Transverse colon (tissue), 4 donors: ENCODE measurements at regions not wholly inside any gene's neighbourhood (a gene's known extent, or its start where the extent isn't known, plus 50 kb on each side); places are given as distances from the start of the nearest gene placed in this dataset.

Experiments
- DNase-seq: peaks from one replicate; pipeline ENCODE4 v3.0.0-alpha.2; 2019
- H3K27ac ChIP-seq, 4 donors: fragments of 200-600 bp; sonication (generic); 2 replicates each; pipeline ENCODE4 v1.5.1; 2016 to 2018; ENCODE audit warnings: inconsistent platforms in 4 of 4
- H3K27me3 ChIP-seq: fragments of 200-600 bp; sonication (generic); 2 replicates; pipeline ENCODE4 v1.5.1; 2017; ENCODE audit warnings: inconsistent platforms
- H3K36me3 ChIP-seq, 4 donors: fragments of 200-600 bp; sonication (generic); 2 replicates each; pipeline ENCODE4 v1.5.1; 2017 to 2019; ENCODE audit warnings: inconsistent platforms in 4 of 4
- H3K4me1 ChIP-seq, 4 donors: fragments of 200-600 bp; sonication (generic); 2 replicates each; pipeline ENCODE4 v1.5.1; 2017 to 2020; ENCODE audit warnings: inconsistent platforms in 4 of 4
- H3K4me3 ChIP-seq, 4 donors: fragments of 200-600 bp; sonication (generic); 1 replicate in 1 of 4; 2 replicates in 3 of 4; pipeline versions ENCODE4 v1.5.1 to v1.6.1; 2017 to 2019; ENCODE audit warnings: inconsistent platforms in 4 of 4
- H3K9me3 ChIP-seq, 2 donors: fragments of 200-600 bp; sonication (generic); 2 replicates each; pipeline ENCODE4 v1.5.1; 2017 to 2019; ENCODE audit warnings: inconsistent platforms in 2 of 2
- CTCF ChIP-seq, 5 experiments: fragments of 200-600 bp in 3 of 5; fragments of 450-650 bp in 2 of 5; sonication (generic) in 3 of 5; IDR thresholded peaks; 1 replicate in 2 of 5; 2 replicates in 3 of 5; pipeline ENCODE4 v1.5.1; 2016 to 2017; ENCODE audit warnings: antibody characterized with exemption in 5 of 5, inconsistent platforms in 3 of 5, mild to moderate bottlenecking in 2 of 5, moderate library complexity in 1 of 5
- EP300 ChIP-seq: sonication (generic); formaldehyde crosslinking; IDR thresholded peaks from one replicate; pipeline ENCODE4 v1.6.1; 2017; ENCODE audit warnings: antibody characterized with exemption, low read depth
- POLR2A ChIP-seq: fragments of 450-650 bp; IDR thresholded peaks from one replicate; pipeline ENCODE4 v1.6.1; 2016; ENCODE audit warnings: antibody characterized with exemption, mild to moderate bottlenecking, moderate library complexity
- POLR2AphosphoS5 ChIP-seq, 3 donors: sonication (generic); formaldehyde crosslinking; IDR thresholded peaks; one replicate each; pipeline ENCODE4 v1.6.1; 2016; ENCODE audit warnings: antibody characterized with exemption in 3 of 3
- WGBS, 2 donors: methylation state at CpG; one replicate each; pipeline ENCODE4 v1.1.5; 2018; ENCODE audit warnings: low coverage in 1 of 2; 5-methylcytosine and 5-hydroxymethylcytosine counted together
- in situ Hi-C, 4 donors: fragments of 200-750 bp; cut with MboI; loops; one replicate each; pipeline versions ENCODE4 v1.15.0 to v1.15.1; 2017; ENCODE audit warnings: low sequenced_read_pairs in 3 of 4, low pct_ligation_motif_present in 1 of 4, low pct_unique_long_range_greater_than_20kb in 1 of 4
- intact Hi-C: fragments of 100-400 bp; cut with DNase I; formaldehyde crosslinking; loops from one replicate; pipeline ENCODE4 v1.15.1; 2023; ENCODE audit warnings: low total_unique reads

GRCh38 chr3:6095006-6095405 lies 765.9 kb upstream of the GRM7 start:
- 78 to 86% methylated on average over 1 of the region's 1 CpG for WGBS, 2 donors
- intact Hi-C loops = no loop called here
- in situ Hi-C loops = no loop called here
- H3K36me3 ChIP-seq = no peaks in the 10 kb centered on the region
- no peaks in the 10 kb centered on the region for H3K9me3 ChIP-seq
- H3K27me3 ChIP-seq = no peaks in the 10 kb centered on the region
- H3K27ac ChIP-seq = no peak overlapping the region
- no peaks in the 10 kb centered on the region for H3K4me1 ChIP-seq
- TF ChIP-seq POLR2A (no peak), EP300 (no peak), POLR2AphosphoS5 (IDR thresholded peaks at IDR 0.05) (no peak), CTCF (IDR thresholded peaks at IDR 0.05) (no peak)
- DNase-seq = no peak
- H3K4me3 ChIP-seq = no peak overlapping the region

- in situ Hi-C loops (no loop called here), intact Hi-C loops (no loop called here)
- no peak overlapping the region for H3K4me3 ChIP-seq
- TF ChIP-seq POLR2A (no peak), POLR2AphosphoS5 (IDR thresholded peaks at IDR 0.05) (no peak), CTCF (IDR thresholded peaks at IDR 0.05) (no peak), EP300 (no peak)
- no peaks in the 10 kb centered on the region for H3K4me1 ChIP-seq
- no peak for DNase-seq
- H3K27ac ChIP-seq = no peak overlapping the region
- H3K27me3 ChIP-seq = no peaks in the 10 kb centered on the region
- H3K9me3 ChIP-seq = no peaks in the 10 kb centered on the region
- 50 to 58% methylated on average over 2 of the region's 2 CpGs for WGBS, 2 donors
- H3K36me3 ChIP-seq = no peaks in the 10 kb centered on the region
These were observed 763.9 kb upstream of the GRM7 start for GRCh38 chr3:6097021-6097420.

GRCh38 chr3:6097556-6097955 lies 763.4 kb upstream of the GRM7 start:
- no peak overlapping the region for H3K27ac ChIP-seq
- intact Hi-C loops = no loop called here
- WGBS, 2 donors = 65 to 67% methylated on average over 2 of the region's 2 CpGs
- H3K4me3 ChIP-seq = no peak overlapping the region
- H3K27me3 ChIP-seq = no peaks in the 10 kb centered on the region
- no peaks in the 10 kb centered on the region for H3K4me1 ChIP-seq
- in situ Hi-C loops = no loop called here
- no peaks in the 10 kb centered on the region for H3K36me3 ChIP-seq
- DNase-seq = no peak
- H3K9me3 ChIP-seq = no peaks in the 10 kb centered on the region
- no peak for TF ChIP-seq POLR2AphosphoS5 (IDR thresholded peaks at IDR 0.05)
- no peak for TF ChIP-seq CTCF (IDR thresholded peaks at IDR 0.05)
- no peak for TF ChIP-seq POLR2A
- TF ChIP-seq EP300 = no peak

GRCh38 chr3:6098516-6099157 lies 762.3 kb upstream of the GRM7 start:
- TF ChIP-seq CTCF (IDR thresholded peaks at IDR 0.05) (no peak), EP300 (no peak), POLR2AphosphoS5 (IDR thresholded peaks at IDR 0.05) (no peak), POLR2A (no peak)
- intact Hi-C loops (no loop called here), in situ Hi-C loops (no loop called here)
- H3K27ac ChIP-seq = no peak overlapping the region
- H3K27me3 ChIP-seq = no peaks in the 10 kb centered on the region
- no peaks in the 10 kb centered on the region for H3K4me1 ChIP-seq
- no peaks in the 10 kb centered on the region for H3K36me3 ChIP-seq
- H3K4me3 ChIP-seq = no peak overlapping the region
- H3K9me3 ChIP-seq = no peaks in the 10 kb centered on the region
- no peak for DNase-seq
- whole genome bisulfite sequencing, 2 donors = 73 to 77% methylated on average over 3 of the region's 3 CpGs
